SK-N-MC (cell line): ENCODE measurements at regions not wholly inside any gene's neighbourhood (a gene's known extent, or its start where the extent isn't known, plus 50 kb on each side); places are given as distances from the start of the nearest gene placed in this dataset.

Experiments
- EZH2 ChIP-seq: fragments of 200-600 bp; sonication (generic); IDR thresholded peaks from one replicate; pipeline ENCODE4 v1.6.1; 2017; ENCODE audit warnings: antibody characterized with exemption
- POLR2AphosphoS5 ChIP-seq: IDR thresholded peaks from 2 replicates; pipeline ENCODE4 v1.6.1; 2012; ENCODE audit warnings: mild to moderate bottlenecking, low read depth, low read length, borderline replicate concordance

GRCh38 chr5:116343961-116344360, 230.7 kb downstream of the SEMA6A start:
- no peak for TF ChIP-seq POLR2AphosphoS5
- TF ChIP-seq EZH2 = no peak
